Ammon's horn (tissue), 1 donor: ENCODE measurements at regions not wholly inside any gene's neighbourhood (a gene's known extent, or its start where the extent isn't known, plus 50 kb on each side); places are given as distances from the start of the nearest gene placed in this dataset.
"Not testable (repeated sequence)": the region's sequence is repeated elsewhere in the genome, so short reads cannot be mapped to it uniquely, and the experiment has no call there.

ENCODE experiments used
- DNase-seq: peaks from one replicate; pipeline ENCODE4 v3.0.0-alpha.2; 2016; ENCODE audit warnings: low spot score

DNA sequence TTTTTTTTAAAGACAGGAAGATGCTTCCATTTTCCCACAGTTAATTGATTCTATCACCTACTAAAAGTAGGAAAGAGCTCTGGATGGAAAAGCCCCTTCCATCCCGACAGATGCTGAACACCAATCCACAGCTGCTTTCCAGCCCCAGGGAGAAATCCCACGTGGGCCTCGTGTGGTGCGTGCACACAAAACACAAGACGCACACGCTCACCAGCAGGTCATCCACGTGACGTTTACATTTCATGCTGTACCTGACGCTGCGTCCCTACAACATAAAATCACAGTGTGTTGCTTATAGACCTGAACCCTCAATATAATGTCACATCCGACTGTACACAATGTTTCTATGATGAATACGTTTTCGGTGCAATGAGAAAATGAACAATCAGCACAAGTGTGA lies 50.2 kb upstream of the DACT2 start:
- no peak for DNase-seq

DNA sequence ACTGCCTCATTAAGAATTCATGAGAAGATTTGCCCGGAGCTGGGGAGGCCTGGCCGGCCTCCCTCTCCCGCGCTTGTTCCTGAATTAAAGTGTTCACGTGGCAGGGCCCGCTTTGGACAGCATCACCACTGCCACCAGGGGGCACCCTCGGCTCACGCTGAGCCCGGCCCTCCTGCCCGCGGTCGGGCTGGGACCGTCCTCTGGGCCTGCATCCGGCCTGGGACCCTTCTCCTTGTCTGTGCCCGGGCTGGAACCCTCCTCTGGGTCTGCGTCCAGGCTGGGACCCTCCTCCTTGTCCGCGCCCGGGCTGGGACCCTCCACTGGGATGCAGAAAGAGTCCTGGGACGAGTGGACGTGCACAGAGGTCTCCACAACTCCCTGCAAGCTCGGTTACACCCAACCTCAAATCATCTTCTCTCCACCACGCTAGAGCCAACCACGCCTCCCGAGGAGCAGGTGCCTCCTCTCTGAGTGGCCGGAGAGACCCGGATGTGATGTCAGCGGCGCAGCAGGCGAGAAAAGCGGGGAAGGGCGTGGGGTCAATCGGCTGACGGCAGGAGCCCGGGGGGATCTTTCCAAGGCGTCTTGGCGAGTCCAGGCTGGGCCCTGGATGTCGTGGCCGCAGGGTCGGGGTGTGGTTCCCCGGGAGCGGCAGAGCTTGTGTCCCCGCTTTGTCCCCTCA lies 50.9 kb upstream of the DACT2 start:
- DNase-seq = peak; percentile 60

DNA sequence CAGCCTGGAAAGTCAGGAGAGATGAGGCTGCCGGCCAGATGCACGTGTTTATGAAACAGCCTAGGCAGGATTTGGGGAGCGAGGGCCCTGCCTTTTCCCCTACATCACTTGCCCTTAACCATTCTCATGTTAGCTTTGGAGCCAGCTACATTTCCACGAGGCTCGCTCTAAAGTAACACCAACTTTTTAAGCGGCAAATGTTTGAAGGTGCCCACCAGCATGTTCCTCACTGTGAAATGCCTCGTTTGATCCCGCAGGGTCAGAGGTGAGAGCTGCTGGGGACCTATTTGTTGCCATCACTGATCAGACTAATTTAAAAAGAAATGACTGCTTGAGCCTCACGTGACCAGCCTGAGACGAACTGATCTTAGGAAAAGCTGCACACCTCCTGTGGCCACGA lies 51.6 kb upstream of the DACT2 start:
- no peak for DNase-seq

DNA sequence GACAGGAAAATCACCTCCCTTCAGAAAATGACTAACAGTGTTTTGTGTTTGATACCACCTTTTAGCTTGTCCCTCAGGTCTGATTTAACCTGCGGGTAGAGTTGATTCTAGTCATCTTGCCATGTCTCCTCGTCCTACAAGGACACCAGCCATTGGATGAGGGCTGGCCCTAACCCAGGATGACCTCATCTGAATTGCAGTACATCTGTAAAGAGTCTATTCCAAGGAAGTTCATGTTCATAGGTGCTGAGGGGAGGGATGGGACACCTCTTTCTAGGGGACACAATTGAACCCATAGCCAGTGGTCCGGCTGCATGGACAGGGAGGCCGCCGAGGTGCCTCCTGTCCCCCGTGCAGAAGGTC lies 52.0 kb upstream of the DACT2 start:
- no peak for DNase-seq

DNA sequence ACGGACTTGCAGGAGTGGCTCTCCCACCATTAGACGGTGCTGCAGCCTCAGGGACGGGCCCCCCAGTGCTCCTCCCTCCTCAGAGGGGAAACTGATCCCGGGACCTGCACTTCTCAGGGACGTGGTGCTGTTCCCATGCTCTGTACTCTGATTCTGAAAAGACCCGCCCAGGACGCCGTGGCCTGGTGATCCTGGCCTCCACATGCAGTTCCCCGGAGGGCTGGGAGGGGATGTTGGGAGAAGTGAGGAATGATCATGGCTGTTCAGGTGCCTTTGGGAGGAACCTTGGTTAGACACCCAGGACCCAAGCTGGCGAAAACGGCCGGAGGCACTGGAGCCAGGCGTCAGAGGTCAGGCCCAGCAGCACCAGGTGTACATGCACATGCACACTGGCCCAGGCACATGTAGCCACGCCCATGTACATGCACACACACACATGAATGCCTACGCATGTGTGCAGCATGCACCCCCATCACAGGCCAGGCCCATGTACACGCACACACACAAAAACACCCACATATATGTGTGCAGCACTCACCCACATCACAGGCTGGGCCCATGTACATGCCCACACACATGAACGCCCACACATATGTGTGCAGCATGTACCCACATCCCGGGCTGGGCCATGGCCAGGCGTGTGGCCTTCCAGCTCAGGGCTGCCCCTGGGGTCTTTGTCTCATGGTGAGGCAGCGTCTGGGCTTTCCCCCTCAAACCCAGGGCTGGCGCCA lies 52.6 kb upstream of the DACT2 start:
- no peak for DNase-seq

DNA sequence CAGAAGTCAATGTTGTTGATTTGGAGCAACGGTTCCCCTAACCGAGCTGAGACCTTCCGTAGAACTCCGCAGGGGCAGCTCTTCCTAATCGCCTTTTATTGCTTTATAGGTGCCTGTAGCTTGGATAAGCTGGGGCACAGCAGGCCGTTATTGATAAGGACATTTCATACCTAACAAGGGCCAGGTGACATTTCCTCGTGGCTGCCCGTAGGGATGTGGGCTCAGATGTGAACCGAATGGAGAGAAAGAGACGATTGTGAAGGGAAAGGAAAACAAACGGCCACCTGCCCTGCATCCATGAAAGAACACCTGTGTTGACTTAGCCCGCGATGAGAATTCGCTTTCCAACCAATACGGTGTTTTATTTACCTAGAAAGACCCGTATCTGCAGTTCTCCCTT lies 53.3 kb upstream of the DACT2 start:
- DNase-seq = no peak

DNA sequence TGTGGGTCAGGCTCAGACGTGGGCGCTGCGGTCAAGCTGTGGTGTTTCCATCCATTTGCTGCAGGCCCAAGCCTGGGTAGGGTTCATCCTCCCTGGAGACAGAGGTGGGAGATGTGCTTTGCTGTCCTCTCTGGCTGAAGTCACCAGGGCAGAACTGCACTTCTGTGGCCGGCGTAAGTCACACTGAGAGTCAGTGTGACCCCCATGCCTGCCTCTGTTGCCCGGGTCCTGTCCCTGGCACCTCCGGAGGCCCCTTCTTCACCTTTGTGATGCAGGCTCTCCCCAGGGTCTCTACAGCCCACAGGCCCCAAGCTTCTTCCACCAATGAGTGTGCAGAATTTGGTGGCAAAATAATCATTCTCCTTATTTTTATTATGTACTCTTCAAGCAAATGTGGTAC lies 53.8 kb upstream of the DACT2 start:
- no peak for DNase-seq

DNA sequence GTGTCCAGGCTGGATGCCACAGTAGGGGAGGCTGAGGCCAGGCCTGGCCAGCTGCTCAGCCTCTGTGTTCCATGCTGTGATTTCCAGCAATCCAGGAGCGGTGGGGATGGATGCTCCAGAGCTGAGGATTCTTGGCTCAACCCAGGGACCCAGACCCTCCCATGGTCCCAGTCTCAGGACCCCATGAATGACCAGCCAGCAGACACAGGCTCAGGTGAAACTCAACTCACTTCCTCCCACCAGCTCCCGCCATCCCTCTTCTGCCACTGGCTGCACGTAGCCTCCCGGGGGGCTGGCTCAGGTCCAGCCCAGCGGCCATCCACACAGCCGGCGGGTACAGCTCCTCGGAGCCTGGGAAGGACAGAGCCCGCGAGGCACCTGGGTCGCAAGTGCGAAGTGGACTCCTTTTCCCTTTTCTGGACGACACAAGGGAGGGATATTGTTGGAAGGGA lies 54.5 kb upstream of the DACT2 start:
- no peak for DNase-seq

DNA sequence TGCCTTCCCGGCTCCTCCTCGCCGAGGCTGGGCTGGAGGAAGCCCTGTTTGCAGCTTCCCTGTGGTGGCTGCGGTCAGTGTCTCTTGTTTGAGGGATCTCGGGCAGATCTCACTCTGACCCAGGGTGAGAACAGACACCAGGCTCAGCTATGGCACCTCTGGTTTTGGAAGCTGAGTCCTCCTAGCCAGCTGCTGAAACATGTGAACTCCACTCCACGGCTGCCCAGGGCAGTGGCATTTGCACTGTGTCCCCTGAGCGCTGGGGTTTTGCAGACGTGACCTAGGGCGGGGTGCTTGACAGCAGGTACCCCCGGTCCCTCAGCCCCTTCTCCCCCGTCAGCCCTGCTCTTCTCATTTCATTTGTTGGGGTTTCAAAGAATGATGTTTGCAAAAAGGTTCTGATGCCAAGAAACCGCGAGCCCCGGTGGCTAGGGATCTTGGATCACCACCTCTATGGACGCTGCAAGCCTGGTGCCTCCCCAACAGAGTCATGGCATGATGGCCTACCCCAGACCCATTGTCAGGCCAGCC lies 55.0 kb upstream of the DACT2 start:
- no peak for DNase-seq

DNA sequence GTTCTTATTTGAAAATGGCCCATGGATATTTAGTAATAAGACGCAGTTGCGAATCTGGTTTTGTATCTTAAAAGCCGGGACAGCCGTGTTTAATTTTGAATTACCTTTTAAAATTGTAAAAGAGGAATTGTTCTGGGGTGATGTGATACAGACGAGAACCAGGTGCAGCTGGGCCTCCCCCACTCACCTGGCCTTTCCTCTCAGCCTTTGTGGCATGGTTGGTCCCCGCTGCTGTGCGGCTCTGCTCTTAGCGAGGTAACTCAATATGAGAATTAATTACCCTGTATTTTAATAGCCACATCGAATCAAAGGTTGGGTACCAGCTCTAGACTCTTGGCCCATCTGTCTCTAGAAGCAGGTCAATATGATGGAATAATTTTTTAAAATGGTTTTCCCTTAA lies 56.5 kb upstream of the DACT2 start:
- DNase-seq = no peak

DNA sequence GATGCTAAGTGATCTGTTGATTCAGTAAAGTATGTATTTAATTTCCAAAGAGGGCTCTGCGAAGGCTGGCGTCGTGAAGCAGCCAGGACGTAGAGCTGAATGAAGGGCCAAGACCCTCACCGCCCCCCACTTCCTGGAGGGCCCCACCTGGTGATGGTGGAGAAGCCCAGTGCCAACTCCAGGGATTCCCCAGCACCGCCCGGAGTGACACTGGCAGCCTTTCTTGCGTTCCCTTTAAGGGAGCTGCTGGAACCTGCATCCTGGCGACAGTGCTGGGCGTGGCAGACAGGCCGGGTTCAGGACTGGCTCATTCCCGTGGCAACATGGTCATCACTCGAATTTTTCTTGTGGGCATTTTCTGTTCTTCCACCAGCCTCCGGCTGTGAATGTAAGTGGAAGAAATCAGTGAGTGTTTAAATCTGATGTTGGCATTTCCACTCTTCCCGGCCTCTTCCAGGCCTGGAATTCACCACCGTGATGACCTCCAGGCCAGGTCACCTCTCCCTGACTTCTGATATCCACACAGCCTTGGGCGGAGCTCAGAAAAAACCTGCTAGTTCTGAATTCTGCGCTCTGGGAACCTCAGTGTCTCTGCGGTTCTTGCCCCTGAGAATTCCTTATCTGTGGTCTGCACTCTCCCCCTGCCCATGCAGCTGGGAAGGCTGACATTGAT lies 57.4 kb upstream of the DACT2 start:
- no peak for DNase-seq

DNA sequence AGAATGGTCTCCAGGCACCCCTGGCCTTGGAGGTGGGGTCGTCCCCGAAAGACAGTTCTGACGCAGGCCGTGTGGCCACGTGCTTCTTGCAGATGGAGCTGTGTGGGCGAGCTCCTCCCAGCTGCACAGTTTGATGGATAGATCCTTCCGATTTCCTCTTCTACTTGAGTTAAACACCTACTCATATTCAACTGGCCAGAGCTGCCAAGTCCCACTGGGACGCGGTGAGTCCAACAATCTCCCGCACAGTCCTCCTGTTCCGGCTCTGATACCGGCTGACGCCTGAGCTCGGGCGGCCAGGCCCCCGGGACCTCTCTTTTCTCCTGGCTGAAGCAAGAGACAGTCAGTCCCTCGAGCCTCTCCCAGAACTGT lies 57.9 kb upstream of the DACT2 start:
- no peak for DNase-seq

DNA sequence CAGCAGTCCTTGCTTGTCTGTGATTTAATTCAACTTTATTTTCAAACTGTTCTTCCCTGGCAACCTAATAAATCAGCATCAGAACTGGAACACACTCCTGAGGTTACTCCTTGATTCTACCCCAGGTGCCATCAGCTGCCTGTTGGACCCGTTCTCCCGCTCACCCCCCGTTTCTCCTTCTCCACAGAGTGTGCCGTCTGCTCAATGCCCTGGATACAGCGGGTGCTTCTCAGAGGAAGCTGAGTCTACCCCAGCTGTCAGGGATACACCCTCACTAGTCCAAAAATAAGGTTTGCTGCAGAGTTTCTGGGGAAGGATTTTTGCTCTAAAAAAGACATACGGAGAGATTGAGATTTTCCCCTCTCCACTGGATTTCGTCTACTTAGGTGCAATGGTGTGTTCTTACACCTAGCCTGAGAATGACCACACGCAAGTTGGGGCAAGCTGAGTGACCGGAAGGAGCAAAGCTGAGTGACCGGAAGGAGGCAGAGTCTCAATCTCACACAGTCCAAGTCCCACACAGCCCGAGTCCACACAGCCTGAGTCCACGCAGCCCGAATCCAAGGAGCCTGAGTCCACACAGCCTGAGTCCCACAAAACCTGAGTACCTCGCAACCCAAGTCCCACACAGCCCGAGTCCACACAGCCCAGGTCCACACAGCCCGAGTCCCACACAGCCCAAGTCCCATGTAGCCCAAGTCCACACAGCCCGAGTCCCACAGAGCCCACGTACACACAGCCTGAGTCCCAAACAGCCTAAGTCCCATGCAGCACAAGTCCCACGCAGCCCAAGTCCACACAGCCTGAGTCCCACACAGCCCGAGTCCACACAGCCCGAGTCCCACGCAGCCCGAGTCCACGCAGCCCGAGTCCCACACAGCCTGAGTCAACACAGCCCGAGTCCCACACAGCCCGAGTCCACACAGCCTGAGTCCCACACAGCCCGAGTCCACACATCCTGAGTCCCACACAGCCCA lies 58.6 kb upstream of the DACT2 start:
- no peak for DNase-seq

DNA sequence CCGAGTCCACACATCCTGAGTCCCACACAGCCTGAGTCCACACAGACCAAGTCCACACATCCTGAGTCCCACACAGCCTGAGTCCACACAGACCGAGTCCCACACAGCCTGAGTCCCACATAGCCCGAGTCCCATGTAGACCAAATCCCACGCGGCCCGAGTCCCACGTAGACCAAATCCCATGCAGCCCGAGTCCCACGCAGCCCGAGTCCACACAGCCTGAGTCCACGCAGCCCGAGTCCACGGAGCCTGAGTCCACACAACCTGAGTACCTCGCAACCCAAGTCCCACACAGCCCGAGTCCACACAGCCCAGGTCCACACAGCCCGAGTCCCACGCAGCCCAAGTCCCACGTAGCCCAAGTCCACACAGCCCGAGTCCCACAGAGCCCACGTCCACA lies 60.0 kb upstream of the DACT2 start:
- not testable (repeated sequence) for DNase-seq

DNA sequence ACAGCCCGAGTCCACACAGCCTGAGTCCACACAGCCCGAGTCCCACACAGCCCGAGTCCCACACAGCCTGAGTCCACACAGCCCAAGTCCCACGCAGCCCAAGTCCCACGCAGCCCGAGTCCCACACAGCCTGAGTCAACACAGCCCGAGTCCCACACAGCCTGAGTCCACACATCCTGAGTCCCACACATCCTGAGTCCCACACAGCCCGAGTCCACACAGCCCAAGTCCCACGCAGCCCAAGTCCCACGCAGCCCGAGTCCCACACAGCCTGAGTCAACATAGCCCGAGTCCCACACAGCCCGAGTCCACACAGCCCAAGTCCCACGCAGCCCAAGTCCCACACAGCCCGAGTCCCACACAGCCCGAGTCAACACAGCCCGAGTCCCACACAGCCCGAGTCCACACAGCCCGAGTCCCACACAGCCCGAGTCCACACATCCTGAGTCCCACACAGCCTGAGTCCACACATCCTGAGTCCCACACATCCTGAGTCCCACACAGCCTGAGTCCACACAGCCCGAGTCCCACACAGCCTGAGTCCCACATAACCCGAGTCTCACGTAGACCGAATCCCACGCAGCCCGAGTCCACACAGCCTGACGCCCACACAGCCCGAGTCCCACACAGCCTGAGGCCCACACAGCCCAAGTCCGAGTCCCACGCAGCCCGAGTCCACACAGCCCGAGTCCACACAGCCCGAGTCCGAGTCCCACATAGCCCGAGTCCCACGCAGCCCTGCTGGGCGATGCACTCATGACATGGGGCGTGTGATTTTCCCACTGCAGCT lies 60.6 kb upstream of the SMOC2 start:
- DNase-seq = not testable (repeated sequence)

DNA sequence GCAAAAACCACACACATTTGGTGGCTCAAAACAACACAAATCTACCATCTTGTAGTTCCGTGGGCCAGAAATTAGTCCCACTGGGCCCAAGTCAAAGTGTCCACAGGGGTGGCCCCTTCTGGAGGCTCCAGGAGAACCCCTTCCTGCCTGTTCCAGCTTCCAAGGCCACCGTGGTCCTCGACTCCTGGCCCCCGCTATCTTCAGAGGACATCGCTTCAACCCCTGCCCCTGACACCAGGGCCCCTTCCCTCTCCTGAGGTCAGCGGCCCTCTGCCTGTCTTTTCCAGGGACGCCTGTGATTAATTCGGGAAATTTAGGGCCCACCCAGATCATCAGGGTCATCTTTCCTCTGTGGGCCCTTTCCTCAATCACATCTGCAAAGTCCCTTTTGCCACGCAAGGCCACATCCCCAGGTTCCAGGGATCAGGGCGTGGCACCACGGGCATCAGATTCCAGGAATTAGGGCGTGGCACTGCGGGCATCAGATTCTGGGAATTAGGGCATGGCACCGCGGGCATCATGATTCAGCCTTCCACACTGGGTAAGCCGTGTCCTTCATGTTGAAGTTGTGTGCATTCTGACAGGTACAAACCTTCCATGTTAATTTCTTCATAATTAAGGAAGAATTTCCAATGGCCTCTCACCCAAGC lies 59.9 kb upstream of the SMOC2 start:
- DNase-seq = no peak

DNA sequence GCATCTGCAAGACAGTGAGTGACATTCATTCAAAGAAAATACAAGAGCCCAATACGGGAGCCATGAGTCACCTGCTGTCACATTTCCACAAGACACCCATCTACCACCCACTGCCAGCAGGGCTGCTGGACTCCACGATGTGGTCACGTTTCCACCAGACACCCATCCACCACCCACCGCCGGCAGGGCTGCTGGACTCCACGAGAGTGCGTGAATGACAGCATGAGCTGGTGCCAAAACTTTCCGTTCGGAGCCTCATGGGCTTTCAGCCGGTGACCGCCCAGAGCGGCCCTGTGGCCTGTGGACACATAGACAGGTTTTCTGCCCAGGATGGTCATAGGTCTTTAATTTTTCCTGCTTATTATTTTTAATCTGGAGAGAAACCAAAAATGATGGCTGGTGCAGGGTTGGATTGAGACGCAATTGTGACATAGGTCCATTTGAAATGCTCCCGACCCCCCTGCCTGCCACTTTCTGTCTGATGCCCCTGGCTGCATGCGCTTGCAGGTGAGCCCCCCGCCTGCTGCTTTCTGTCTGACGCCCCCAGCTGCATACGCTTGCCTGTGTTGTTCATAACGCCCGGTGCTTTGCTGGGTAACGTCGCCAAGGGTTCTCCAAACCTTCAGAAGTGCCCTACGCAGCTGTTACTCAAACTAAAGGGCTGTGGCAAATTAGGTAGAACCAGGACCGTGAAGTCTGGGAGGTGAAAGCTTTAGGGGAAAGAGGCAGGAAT lies 59.1 kb upstream of the SMOC2 start:
- no peak for DNase-seq

DNA sequence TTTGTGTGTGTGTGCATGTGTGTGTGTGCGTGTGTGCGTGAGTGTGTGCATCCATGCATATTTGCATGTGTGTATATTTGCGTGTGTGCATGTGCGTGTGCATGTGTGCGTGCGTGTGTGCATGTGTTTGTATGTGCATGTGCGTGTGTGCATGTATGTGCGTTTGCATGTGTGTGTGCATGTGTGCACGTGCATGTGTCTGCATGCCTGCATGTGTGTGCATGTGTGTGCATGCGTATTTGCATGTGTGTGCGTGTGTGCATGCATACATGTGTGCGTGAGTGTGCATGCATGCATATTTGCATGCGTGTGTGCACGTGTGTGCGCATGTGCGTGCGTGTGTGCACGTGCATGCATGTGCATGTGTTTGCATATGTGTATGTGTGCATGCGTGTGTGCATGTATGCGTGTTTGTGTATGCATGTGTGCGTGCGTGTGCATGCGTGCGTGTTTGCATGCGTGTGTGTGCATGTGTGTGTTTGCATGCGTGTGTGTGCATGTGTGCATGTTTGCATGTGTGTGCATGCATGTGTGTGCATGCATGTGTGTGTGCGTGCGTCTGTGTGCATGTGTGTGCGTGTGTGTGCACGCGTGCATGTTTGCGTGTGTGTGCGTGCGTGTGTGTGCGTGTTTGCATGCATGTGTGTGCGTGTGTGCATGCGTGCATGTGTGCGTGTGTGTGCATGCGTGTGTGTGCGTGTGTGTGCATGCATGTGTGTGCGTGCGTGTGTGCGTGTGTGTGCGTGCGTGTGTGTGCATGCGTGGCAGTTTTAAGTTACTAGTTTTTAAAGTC lies 57.7 kb upstream of the SMOC2 start:
- no peak for DNase-seq
